Stimulated activated CD8-positive, alpha-beta memory T cell treated with anti-CD3 and anti-CD28 coated beads, Interleukin-15, amount 100 ng/mL, for 24 hours (primary cell): ENCODE measurements at regions not wholly inside any gene's neighbourhood (a gene's known extent, or its start where the extent isn't known, plus 50 kb on each side); places are given as distances from the start of the nearest gene placed in this dataset.
"Not testable (repeated sequence)": the region's sequence is repeated elsewhere in the genome, so short reads cannot be mapped to it uniquely, and the experiment has no call there.

ENCODE experiments used
- DNase-seq: peaks from one replicate; pipeline ENCODE4 v3.0.0-alpha.2; 2020; ENCODE audit warnings: low read depth

- not testable (repeated sequence) for DNase-seq
These were observed 94.6 kb upstream of the ABCA1 start for GRCh38 chr9:105022545-105022944.

DNA sequence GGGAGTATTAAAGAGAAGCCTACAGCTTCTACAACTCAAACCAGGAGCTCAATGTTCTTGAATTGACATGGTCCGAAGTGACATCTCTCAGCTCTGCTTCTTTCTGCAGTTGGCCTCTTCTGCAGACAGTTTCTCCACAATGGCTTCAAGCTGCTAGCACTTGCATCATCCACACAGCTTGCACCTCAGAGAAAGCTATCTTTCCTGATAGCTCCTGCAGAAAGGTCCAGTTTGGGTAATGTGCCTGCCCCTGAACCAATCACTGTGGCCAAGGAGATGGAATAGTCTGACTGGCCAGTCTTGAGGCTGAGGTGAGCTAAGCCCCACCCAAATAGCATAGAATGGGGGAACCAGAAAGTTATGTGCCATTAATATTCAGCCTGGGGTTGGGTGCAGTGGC is 95.8 kb upstream of the ABCA1 start:
- no peak for DNase-seq

- DNase-seq: no peak
These were observed 96.6 kb upstream of the ABCA1 start for GRCh38 chr9:105024529-105024928.

DNA sequence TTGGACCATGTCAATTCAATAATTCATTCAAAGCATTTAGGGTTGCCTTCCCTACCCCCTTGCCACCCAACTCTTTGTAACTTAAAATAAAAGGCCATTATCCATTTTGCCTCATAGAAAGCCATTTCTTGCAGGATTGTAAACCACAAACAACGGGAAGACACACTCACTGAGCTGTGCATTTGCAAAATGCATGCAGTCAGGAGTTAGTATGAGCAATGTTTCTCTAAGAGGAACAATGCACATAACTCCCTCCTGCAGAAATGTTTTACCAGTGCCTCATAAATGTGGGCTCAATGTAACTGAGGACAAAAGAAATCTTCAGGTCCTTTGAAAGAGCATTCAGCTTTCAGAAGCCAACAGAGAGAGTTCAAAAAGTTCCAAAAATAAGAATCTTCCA is 98.5 kb upstream of the ABCA1 start:
- DNase-seq: no peak

GRCh38 chr9:105027084-105027483 is 99.1 kb upstream of the ABCA1 start:
- no peak for DNase-seq

DNA sequence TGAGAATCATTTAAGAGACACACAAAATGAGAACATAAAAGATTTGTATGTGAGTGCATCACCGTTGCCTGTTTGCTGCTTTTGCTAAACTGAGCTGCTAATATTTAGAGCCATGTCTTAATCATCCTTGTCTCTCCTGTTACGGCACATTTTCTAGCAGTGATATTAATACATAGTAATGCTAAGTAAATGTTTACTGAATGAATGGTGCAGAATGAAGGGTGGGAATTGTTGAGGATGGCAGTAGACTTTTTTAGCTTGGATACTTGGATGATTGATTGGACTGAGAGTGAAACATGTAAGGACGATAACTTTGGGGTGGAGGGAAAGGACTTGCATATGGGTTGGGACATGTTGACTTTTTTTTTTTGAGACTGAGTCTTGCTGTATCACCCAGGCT is 102.3 kb upstream of the ABCA1 start:
- DNase-seq: no peak

GRCh38 chr9:105037139-105037538 is 109.2 kb upstream of the ABCA1 start:
- DNase-seq: no peak

GRCh38 chr9:105038051-105038450 is 110.1 kb upstream of the ABCA1 start:
- DNase-seq: no peak

GRCh38 chr9:105039175-105039799 is 111.3 kb upstream of the ABCA1 start:
- no peak for DNase-seq

- no peak for DNase-seq
These were observed 115.5 kb upstream of the ABCA1 start for GRCh38 chr9:105043370-105043936.

DNA sequence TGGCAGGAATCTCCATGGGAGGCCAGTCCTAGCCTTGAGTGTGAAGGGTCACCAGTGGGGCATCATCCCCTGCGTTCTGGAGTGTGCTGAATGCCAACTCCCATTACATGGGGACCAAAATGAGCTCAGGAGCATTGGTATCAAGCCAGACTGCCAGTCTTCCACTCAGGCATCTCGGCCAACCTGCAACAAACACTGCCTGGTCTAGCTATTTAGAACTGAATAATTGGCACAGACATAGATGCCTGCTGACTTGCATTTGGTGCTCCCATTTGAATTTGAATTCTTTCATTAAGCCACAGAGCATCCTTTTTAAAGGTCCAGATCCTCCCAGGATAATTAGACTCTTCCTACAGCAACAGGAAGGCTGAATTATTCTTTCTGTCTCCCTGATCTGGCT is 116.6 kb upstream of the ABCA1 start:
- DNase-seq: no peak

DNA sequence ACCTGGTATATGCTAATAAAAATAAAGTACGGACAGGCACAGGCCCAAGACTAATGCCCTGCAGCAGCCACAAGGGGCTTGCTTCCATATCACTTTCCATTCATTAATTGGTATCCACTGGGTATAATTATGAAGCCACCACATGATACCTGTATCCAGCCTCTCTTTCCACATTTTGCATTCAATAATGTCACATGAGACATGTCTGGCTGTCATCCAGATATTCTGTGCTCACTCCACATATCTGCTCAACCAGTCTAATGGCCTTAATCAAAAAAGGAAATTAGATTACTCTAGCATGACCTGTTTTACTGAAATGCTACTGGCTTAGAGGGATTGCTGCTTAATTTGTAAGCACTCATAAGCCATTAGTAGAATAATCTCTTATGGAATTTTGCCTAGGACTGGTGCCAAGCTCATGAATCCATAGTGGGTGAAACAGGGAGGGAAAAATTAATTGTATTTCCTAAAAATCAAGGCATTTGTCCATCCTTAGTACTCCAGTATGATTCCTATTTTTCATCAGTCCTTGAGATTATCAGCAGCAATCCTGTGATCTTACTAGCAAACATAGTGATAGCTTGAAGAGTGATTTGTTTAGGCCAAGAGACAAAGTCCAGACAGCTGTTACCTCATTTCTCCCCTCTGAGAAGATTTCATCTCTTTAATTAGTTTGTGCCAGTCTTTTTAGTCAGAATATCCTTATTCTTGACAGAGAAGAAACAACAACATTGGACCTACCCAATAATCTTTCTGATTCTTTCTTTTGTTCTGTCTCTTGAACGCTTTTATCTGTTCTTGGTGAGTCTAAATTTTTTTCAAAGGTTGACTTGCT is 119.2 kb upstream of the ABCA1 start:
- DNase-seq: no peak

- DNase-seq: no peak
These were observed 119.7 kb upstream of the ABCA1 start for GRCh38 chr9:105047742-105048041.

DNA sequence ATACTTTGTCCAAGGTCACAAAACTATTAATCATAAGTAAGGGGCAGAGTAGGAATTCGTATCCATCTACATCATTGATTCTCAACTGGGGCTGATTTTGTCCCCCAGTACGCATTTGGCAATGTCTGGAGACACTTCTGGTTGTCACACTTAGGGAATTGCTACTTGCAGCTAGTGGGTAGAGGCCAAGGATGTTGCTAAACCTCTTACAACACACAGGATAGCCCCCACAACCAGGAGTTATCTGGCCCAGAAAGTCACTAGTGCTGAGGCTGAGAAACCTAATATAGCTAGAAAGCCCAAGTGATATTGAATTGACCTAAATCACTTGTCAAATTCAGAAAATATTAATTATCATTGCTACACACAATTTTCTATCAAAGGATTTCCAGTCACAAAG is 120.4 kb upstream of the ABCA1 start:
- no peak for DNase-seq

- DNase-seq: no peak
These were observed 122.3 kb upstream of the ABCA1 start for GRCh38 chr9:105050296-105050695.

DNA sequence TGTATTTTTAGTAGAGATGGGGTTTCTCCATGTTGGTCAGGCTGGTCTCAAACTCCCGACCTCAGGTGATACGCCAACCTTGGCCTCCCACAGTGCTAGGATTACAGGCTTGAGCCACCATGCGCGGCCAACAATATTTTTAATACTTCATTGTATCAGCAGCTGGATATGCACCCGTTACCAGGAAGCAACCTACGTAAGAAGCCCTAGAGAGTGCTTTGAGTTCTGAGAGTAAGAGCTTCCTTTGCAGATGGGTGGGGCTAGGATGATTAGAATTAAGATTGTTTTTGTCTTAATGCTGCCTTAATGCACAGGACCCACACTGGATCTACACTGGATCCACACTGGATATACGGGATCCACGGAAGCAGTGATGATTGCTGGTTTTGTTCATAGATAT is 123.9 kb upstream of the ABCA1 start:
- DNase-seq: no peak

- DNase-seq: no peak
These were observed 124.4 kb upstream of the ABCA1 start for GRCh38 chr9:105052346-105052745.

GRCh38 chr9:105053209-105053652 is 125.3 kb upstream of the ABCA1 start:
- DNase-seq: no peak

GRCh38 chr9:105054491-105054890 is 126.5 kb upstream of the ABCA1 start:
- no peak for DNase-seq

DNA sequence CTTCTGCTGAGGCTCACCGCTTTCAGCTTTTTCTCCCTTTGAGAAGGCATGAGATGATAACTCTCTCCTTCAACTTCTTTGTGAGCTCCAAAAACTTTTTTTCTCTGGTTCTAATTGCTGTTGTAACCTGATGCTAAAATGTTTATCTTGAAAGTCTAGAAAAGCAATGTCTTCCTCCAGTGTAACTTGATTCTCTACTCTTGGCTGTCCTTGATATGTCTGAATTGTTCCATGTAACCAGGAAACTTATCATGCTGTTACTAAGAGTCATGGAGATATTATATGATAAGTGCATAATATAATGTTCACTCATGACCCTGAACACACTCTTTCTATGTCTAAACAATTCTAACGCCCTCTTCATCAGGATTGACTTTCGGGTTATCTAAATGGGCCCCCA is 128.0 kb upstream of the ABCA1 start:
- no peak for DNase-seq

DNA sequence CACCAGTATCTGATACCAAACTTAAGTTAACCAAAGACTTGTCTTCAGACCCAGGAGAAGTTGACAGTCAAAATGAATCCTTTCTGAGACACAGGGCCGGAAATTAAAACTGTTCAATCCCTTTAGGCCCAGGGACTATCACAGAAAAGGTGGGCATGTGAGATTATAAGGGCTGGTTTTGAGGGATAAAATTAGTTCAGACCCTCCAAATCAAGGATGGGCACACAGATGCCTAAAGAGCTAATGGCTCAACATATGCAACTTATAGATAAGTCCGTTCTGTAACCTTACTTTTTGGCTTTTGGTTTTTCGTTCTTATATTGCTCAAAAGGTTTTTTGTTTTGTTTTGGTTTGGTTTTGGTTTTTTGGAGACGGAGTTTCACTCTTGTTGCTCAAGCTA is 129.6 kb upstream of the ABCA1 start:
- DNase-seq: no peak

DNA sequence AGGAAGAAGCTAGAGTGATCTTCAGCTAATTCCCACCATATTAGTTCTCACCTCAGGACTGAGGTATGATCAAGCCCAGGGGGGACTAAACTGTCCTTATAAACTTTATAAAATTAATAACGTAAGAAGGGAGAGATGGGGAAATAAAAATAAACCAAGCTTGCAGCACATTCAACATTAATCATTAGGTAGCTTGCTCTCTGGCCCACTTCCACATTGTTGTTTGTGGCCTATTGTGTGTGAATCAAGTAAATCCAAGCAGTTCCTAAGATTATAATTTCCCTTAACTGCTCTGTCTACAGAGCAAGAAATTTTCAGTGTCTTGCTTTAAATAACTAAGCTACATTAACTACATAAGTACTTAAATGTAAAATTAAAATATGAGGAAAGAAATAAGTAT is 131.3 kb upstream of the ABCA1 start:
- DNase-seq: no peak

DNA sequence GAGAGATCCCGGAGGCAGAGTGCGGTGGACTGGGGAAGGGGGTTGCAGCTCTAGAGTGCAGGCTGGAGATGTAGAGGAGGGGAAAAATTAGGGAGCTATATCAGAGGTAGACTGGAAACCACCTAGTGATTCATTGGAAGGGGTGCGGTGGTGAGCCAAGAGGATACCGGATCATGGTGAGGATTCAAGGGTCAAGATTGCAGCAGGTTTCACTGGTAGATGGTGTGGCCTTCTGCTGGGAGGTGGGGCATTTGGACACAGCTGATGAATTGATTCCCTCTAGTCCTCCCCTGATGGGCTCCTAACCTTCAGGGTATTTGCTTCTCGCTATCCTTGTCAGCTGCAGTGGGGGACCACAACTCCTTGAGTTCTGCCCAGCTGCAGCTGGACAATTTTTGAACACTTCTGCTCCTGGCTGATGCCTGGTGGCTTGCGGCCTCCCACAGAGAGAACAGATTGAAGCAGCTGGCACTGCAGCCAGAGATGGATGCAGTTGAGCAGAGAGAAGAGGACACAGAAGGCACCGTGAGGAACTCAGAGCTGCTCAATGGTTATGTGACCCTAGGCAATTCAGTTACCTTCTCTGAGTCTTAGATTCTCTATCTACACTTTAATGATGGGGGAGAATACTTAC is 134.4 kb upstream of the ABCA1 start:
- no peak for DNase-seq
